ENCODE measurements at regions not wholly inside any gene's neighbourhood (a gene's known extent, or its start where the extent isn't known, plus 50 kb on each side); places are given as distances from the start of the nearest gene placed in this dataset.

DNA sequence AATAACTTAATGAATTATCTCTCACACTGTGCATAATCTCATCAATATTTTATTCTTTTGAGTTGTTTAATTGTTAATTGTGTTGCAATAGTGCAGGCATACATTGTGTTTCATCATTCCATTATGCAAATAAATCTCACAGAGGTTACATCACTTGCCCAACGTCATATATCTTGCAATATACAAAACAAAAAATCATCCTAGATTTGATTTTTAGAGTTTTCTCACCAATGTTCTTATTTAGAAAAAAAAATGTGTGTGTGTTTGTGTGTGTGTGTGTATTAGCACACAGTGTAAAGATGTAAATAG lies 662.5 kb upstream of the GBE1 start:
- CTCF ChIA-PET, result no interaction called here
- H3K27me3 ChIP-seq (replicated peaks in 2 of 5; ENCODE audit: control insufficient read depth in 4 of 5, insufficient read depth in 5 of 5, low read length in 4 of 5), result no peaks in the 10 kb centered on the region
- no peaks in the 10 kb centered on the region for H3K36me3 ChIP-seq (ENCODE audit: control insufficient read depth in 4 of 4, insufficient read depth in 4 of 4, low read length in 3 of 4)
- no peaks in the 10 kb centered on the region for H3K4me1 ChIP-seq (ENCODE audit: control extremely low read depth in 1 of 4, control insufficient read depth in 4 of 4, insufficient read depth in 4 of 4, low read length in 3 of 4)
- H3K4me3 ChIP-seq (ENCODE audit: control insufficient read depth in 1 of 7, extremely low read depth in 1 of 7, insufficient read depth in 4 of 7, low read depth in 2 of 7, low read length in 6 of 7), result no peak overlapping the region
- peaks cover 0 to 2% (median 0%) of the 10 kb centered on the region in 5 experiments for H3K9me3 ChIP-seq (ENCODE audit: control extremely low read depth in 1 of 5, control insufficient read depth in 4 of 5, insufficient read depth in 2 of 5, low read depth in 1 of 5, low read length in 4 of 5)
- no peak for DNase-seq
- no peak overlapping the region for H3K27ac ChIP-seq (ENCODE audit: insufficient read depth in 1 of 2, low read depth in 1 of 2, low read length in 2 of 2, poor library complexity in 1 of 2, severe bottlenecking in 2 of 2)
- no CpG with 5 or more reads among the region's 1 CpG for WGBS (ENCODE audit: insufficient coverage)
- POLR2A ChIA-PET, result no interaction called here

DNA sequence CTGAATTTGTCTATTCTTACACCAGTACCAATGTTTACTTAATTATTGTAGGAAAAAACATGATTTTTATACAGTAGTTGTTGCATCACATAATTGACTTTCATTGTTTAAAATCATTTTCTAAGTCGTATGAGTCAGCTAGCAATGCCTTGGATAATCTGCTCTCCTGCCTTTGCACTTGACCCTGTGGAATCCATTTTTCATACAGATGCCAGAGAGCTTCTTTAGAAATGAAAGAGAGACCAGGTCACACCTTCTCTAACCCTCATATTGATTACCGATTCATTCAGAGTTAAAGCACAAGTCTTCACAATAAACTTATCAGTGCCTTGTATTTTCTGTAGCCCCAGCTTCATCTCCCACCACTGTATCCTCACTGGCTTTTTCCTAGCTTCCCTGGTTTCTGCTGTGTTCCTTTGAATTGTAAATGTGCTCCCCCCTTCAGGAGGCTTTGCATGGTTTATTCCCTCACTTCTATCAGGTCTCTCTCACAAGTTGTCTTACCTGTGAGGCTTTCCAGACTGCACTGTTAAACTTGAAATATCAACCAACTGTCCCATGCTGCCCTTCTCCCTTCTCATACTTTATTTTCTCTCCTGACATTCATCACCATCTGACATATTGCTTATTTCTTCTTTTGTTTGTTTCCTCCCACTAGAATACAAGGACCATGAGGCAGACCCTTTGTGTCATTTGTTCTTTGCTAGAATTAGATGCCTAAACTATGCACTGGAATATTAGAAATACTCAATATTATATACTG lies 662.0 kb upstream of the GBE1 start:
- 70% methylated on average over 2 of the region's 2 CpGs for WGBS (ENCODE audit: insufficient coverage)
- Histone ChIP-seq H3K4me3 (ENCODE audit: control insufficient read depth in 1 of 7, extremely low read depth in 1 of 7, insufficient read depth in 4 of 7, low read depth in 2 of 7, low read length in 6 of 7) (no peak overlapping the region), H3K4me1 (ENCODE audit: control extremely low read depth in 1 of 4, control insufficient read depth in 4 of 4, insufficient read depth in 4 of 4, low read length in 3 of 4) (no peaks in the 10 kb centered on the region), H3K9me3 (ENCODE audit: control extremely low read depth in 1 of 5, control insufficient read depth in 4 of 5, insufficient read depth in 2 of 5, low read depth in 1 of 5, low read length in 4 of 5) (peaks cover 0 to 2% (median 0%) of the 10 kb centered on the region in 5 experiments), H3K27ac (ENCODE audit: insufficient read depth in 1 of 2, low read depth in 1 of 2, low read length in 2 of 2, poor library complexity in 1 of 2, severe bottlenecking in 2 of 2) (no peak overlapping the region), H3K36me3 (ENCODE audit: control insufficient read depth in 4 of 4, insufficient read depth in 4 of 4, low read length in 3 of 4) (no peaks in the 10 kb centered on the region), H3K27me3 (replicated peaks in 2 of 5; ENCODE audit: control insufficient read depth in 4 of 5, insufficient read depth in 5 of 5, low read length in 4 of 5) (no peaks in the 10 kb centered on the region)
- no peak for DNase-seq
- ChIA-PET POLR2A (no interaction called here), CTCF (no interaction called here)

DNA sequence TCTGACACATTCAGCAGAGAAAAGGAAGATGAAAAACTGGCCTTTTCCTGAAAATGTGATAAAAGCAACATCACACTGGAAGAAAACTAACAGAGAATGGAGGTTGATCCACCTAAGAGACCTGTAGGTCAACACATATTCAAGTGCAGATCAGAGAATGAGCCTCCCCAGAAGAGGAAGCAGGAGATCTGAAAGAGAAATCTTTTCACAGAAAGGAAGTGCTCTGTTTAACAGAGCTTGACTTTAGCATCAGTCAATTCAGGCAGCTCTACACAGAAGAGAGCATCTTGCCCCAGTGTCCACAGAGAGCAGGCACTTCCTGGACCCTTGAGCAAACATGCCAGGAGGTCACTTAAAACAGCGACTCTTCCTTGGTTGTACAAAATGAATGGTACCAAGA lies 655.4 kb upstream of the GBE1 start:
- WGBS (ENCODE audit: insufficient coverage), result no CpG with 5 or more reads among the region's 1 CpG
- H3K36me3 ChIP-seq (ENCODE audit: control insufficient read depth in 4 of 4, insufficient read depth in 4 of 4, low read length in 3 of 4), result no peaks in the 10 kb centered on the region
- POLR2A ChIA-PET, result no interaction called here
- H3K27ac ChIP-seq (ENCODE audit: insufficient read depth in 1 of 2, low read depth in 1 of 2, low read length in 2 of 2, poor library complexity in 1 of 2, severe bottlenecking in 2 of 2), result no peak overlapping the region
- CTCF ChIA-PET, result no interaction called here
- DNase-seq, result no peak
- no peaks in the 10 kb centered on the region for H3K9me3 ChIP-seq (ENCODE audit: control extremely low read depth in 1 of 5, control insufficient read depth in 4 of 5, insufficient read depth in 2 of 5, low read depth in 1 of 5, low read length in 4 of 5)
- H3K4me1 ChIP-seq (ENCODE audit: control extremely low read depth in 1 of 4, control insufficient read depth in 4 of 4, insufficient read depth in 4 of 4, low read length in 3 of 4), result no peaks in the 10 kb centered on the region
- H3K4me3 ChIP-seq (ENCODE audit: control insufficient read depth in 1 of 7, extremely low read depth in 1 of 7, insufficient read depth in 4 of 7, low read depth in 2 of 7, low read length in 6 of 7), result no peak overlapping the region
- no peaks in the 10 kb centered on the region for H3K27me3 ChIP-seq (replicated peaks in 2 of 5; ENCODE audit: control insufficient read depth in 4 of 5, insufficient read depth in 5 of 5, low read length in 4 of 5)

DNA sequence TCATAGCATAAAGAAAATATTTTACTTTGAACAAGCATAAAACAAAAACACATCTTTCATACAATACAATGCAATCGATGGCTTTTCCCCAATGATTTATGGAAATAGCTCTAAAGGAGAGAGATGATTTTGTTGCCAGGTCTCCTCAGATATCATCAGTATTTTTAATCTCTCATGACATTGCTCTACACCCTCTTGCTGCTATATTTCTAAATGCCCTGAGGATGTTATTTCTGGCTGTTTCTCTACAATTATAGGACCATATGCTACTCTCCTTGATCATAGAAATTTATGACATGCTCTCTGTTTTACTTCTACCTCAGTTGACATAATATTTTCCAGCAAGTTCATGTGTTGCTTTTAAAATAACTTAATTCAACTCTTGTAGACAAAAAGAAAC lies 654.9 kb upstream of the GBE1 start:
- Histone ChIP-seq H3K27ac (ENCODE audit: insufficient read depth in 1 of 2, low read depth in 1 of 2, low read length in 2 of 2, poor library complexity in 1 of 2, severe bottlenecking in 2 of 2) (no peak overlapping the region), H3K27me3 (replicated peaks in 2 of 5; ENCODE audit: control insufficient read depth in 4 of 5, insufficient read depth in 5 of 5, low read length in 4 of 5) (no peaks in the 10 kb centered on the region), H3K4me3 (ENCODE audit: control insufficient read depth in 1 of 7, extremely low read depth in 1 of 7, insufficient read depth in 4 of 7, low read depth in 2 of 7, low read length in 6 of 7) (no peak overlapping the region), H3K36me3 (ENCODE audit: control insufficient read depth in 4 of 4, insufficient read depth in 4 of 4, low read length in 3 of 4) (no peaks in the 10 kb centered on the region), H3K9me3 (ENCODE audit: control extremely low read depth in 1 of 5, control insufficient read depth in 4 of 5, insufficient read depth in 2 of 5, low read depth in 1 of 5, low read length in 4 of 5) (no peaks in the 10 kb centered on the region), H3K4me1 (ENCODE audit: control extremely low read depth in 1 of 4, control insufficient read depth in 4 of 4, insufficient read depth in 4 of 4, low read length in 3 of 4) (no peaks in the 10 kb centered on the region)
- WGBS (ENCODE audit: insufficient coverage), result no CpG with 5 or more reads among the region's 1 CpG
- DNase-seq, result no peak
- ChIA-PET POLR2A (no interaction called here), CTCF (no interaction called here)

DNA sequence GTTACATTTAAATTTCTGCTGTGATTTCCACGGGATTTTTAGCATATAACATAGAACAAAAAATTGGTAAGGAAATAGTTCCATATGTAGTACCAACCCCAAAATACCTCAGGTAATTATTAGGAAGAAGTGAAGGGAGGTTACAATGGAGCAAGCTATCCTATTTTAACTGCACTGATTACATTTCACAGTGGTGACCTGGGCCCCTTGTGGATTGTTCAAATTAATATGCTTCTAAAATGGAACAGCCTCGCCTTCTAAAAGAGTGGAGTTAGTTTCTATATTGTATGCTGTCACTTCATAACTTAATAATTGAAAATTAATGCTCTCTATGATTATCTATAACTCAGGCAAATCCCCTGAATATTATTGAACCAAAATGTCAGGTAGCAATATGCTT lies 651.7 kb upstream of the GBE1 start:
- Histone ChIP-seq H3K27ac (ENCODE audit: insufficient read depth in 1 of 2, low read depth in 1 of 2, low read length in 2 of 2, poor library complexity in 1 of 2, severe bottlenecking in 2 of 2) (no peak overlapping the region), H3K9me3 (ENCODE audit: control extremely low read depth in 1 of 5, control insufficient read depth in 4 of 5, insufficient read depth in 2 of 5, low read depth in 1 of 5, low read length in 4 of 5) (no peaks in the 10 kb centered on the region), H3K4me1 (ENCODE audit: control extremely low read depth in 1 of 4, control insufficient read depth in 4 of 4, insufficient read depth in 4 of 4, low read length in 3 of 4) (no peaks in the 10 kb centered on the region), H3K27me3 (replicated peaks in 2 of 5; ENCODE audit: control insufficient read depth in 4 of 5, insufficient read depth in 5 of 5, low read length in 4 of 5) (no peaks in the 10 kb centered on the region), H3K4me3 (ENCODE audit: control insufficient read depth in 1 of 7, extremely low read depth in 1 of 7, insufficient read depth in 4 of 7, low read depth in 2 of 7, low read length in 6 of 7) (no peak overlapping the region), H3K36me3 (ENCODE audit: control insufficient read depth in 4 of 4, insufficient read depth in 4 of 4, low read length in 3 of 4) (no peaks in the 10 kb centered on the region)
- ChIA-PET POLR2A (no interaction called here), CTCF (no interaction called here)
- WGBS (ENCODE audit: insufficient coverage), result no CpG with 5 or more reads among the region's 2 CpGs
- DNase-seq, result no peak

DNA sequence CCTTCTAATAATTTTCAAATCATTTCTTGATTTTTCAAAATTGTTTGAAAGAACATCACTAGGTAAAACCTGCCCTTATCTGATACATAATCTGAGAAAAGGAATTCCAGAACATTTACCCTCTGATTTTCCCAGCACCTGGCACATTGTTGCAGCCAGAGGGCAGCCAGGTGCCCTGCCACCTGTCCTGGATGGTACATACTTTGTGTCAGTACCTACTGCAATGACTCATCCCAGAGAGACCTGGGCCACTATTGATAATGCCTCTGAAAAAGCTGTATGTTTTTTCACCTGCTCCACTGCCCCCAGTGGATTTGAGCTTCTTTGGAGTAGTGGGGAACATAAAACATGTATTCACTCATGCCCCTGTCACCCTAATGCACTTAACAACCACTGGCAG lies 648.9 kb upstream of the GBE1 start:
- ChIA-PET CTCF (no interaction called here), POLR2A (no interaction called here)
- Histone ChIP-seq H3K27ac (ENCODE audit: insufficient read depth in 1 of 2, low read depth in 1 of 2, low read length in 2 of 2, poor library complexity in 1 of 2, severe bottlenecking in 2 of 2) (no peak overlapping the region), H3K9me3 (ENCODE audit: control extremely low read depth in 1 of 5, control insufficient read depth in 4 of 5, insufficient read depth in 2 of 5, low read depth in 1 of 5, low read length in 4 of 5) (no peaks in the 10 kb centered on the region), H3K27me3 (replicated peaks in 2 of 5; ENCODE audit: control insufficient read depth in 4 of 5, insufficient read depth in 5 of 5, low read length in 4 of 5) (peaks cover 0 to 2% (median 0%) of the 10 kb centered on the region in 5 experiments), H3K4me3 (ENCODE audit: control insufficient read depth in 1 of 7, extremely low read depth in 1 of 7, insufficient read depth in 4 of 7, low read depth in 2 of 7, low read length in 6 of 7) (no peak overlapping the region), H3K36me3 (ENCODE audit: control insufficient read depth in 4 of 4, insufficient read depth in 4 of 4, low read length in 3 of 4) (no peaks in the 10 kb centered on the region), H3K4me1 (ENCODE audit: control extremely low read depth in 1 of 4, control insufficient read depth in 4 of 4, insufficient read depth in 4 of 4, low read length in 3 of 4) (no peaks in the 10 kb centered on the region)
- DNase-seq, result no peak

DNA sequence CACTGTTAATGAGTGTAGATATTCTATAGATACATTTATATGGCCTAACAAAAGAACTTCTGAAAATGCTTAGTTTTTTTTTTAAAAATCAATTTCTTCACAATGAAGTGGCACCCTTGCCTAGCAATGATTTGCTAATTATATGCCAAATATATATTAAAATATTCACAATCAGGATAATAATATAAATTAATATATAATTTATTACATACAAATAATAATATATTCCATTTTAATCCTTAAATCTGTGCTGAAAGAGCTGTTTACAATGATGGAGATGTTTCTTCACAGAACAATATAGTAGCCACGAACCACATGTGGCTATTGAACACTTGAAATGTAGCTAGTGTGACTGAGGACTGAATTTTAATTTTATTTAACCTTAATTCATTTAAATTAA lies 648.4 kb upstream of the GBE1 start:
- Histone ChIP-seq H3K27ac (ENCODE audit: insufficient read depth in 1 of 2, low read depth in 1 of 2, low read length in 2 of 2, poor library complexity in 1 of 2, severe bottlenecking in 2 of 2) (no peak overlapping the region), H3K36me3 (ENCODE audit: control insufficient read depth in 4 of 4, insufficient read depth in 4 of 4, low read length in 3 of 4) (no peaks in the 10 kb centered on the region), H3K9me3 (ENCODE audit: control extremely low read depth in 1 of 5, control insufficient read depth in 4 of 5, insufficient read depth in 2 of 5, low read depth in 1 of 5, low read length in 4 of 5) (no peaks in the 10 kb centered on the region), H3K4me1 (ENCODE audit: control extremely low read depth in 1 of 4, control insufficient read depth in 4 of 4, insufficient read depth in 4 of 4, low read length in 3 of 4) (no peaks in the 10 kb centered on the region), H3K4me3 (ENCODE audit: control insufficient read depth in 1 of 7, extremely low read depth in 1 of 7, insufficient read depth in 4 of 7, low read depth in 2 of 7, low read length in 6 of 7) (no peak overlapping the region), H3K27me3 (replicated peaks in 2 of 5; ENCODE audit: control insufficient read depth in 4 of 5, insufficient read depth in 5 of 5, low read length in 4 of 5) (peaks cover 0 to 2% (median 0%) of the 10 kb centered on the region in 5 experiments)
- POLR2A ChIA-PET, result no interaction called here
- CTCF ChIA-PET, result no interaction called here
- DNase-seq, result no peak
- WGBS (ENCODE audit: insufficient coverage), result no CpG with 5 or more reads among the region's 1 CpG

Data from common myeloid progenitor, CD34-positive (primary cell).